HG03196 (cell line): ENCODE measurements at regions not wholly inside any gene's neighbourhood (a gene's known extent, or its start where the extent isn't known, plus 50 kb on each side); places are given as distances from the start of the nearest gene placed in this dataset.

Experiments
- ATAC-seq: cut with Tn5 transposase; IDR thresholded peaks from one replicate; pipeline ENCODE4 v1.9.1; 2021; ENCODE audit not compliant: unreplicated experiment

DNA sequence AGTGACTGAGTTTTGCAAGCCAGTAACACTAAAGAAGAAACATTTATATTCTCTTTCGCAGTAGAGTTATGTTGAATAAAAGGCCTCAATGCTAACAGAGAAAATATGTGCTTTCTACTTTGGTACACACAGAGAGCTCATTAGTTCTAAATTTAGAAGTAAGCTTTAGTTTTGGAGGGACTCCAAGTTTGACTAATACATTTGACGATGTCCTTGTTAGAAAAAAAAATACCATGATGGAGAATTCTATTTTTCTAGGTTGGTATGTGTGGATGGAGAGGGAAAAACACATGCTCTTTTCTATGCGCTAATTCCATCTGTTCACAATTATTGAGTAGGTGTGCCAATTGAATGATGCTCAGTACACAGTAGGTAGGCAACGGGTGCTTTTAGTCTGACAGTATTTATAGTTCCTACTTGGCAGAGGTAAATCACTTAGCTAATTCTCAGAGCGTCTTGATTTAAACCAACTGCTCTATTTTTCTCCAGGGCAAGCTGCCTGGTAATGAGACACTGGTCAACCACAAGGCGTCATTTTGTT lies 327.2 kb upstream of the AKR1E2 start:
- no peak for ATAC-seq

DNA sequence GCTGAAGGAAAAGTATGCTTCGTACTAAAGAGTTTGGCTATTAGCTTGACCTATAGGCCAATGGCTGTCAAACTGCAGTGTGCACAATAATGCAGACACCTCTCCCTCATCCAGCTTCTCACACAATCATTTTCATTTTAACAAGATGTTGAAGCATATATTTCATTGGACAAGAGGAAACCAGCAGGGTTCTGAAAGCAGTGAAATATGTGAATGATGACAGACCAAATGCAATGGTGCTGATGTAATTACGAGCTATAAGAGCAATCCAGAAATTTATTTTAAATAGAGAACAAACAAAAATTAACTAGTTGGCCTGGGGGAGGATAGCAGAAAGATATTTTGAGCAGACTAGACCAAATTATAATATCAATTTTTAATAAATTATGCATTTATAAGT lies 331.5 kb upstream of the AKR1E2 start:
- ATAC-seq: no peak

DNA sequence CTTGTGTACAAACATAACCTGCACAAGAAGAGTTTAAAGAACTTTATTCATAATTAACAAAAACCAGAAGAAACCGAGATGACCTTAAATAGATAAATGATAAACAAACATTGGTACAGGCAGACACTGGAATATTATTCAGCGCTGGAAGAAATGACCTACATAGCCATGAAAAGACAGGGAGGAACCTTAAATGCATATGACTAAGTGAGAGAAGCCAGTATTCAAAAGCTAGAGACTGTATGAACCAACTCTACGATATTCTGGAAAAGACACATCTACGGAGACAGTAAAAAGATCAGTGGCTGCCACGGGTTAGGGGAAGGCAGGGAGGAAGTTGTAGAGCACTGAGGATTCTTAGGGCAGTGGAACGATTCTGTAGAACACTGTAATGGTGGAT lies 333.8 kb upstream of the AKR1E2 start:
- no peak for ATAC-seq

DNA sequence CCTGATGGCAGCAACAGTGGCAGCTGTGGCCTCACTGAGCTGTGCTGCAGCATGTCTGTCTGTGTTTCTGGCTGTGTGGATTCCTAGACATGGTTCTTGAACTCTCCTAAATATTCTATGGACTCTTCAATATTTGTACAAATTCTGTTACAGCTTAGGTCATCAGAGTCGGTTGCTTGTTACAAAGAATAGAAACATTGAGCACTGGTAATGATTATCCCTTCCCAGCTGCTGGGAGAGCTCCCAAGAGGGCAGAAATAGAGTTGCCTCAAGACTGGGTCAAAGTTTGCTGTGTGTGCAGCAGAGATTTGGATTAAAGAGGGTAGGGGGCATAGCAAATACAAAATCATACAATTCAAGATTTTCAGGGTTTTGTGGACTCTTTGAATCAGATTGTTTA lies 337.1 kb upstream of the AKR1E2 start:
- ATAC-seq: no peak

DNA sequence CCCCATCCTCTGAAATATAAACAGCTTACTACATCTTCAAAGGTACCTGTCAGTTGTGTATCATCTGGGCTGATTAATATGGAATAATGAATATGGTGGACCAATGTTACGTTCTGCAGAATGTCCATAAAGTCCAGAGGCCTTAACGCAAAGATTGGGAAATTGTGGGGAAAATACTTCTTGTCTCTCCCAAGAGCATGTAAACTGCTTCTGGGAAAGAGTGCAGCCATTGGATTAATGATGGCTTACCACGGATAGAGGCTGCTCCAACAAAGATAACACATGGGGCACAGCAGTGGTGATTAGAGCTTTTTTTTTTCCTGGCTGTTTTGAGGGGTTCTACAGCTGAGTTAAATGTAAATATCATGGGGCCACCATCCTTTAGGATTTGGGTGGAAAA lies 340.4 kb upstream of the AKR1E2 start:
- no peak for ATAC-seq

DNA sequence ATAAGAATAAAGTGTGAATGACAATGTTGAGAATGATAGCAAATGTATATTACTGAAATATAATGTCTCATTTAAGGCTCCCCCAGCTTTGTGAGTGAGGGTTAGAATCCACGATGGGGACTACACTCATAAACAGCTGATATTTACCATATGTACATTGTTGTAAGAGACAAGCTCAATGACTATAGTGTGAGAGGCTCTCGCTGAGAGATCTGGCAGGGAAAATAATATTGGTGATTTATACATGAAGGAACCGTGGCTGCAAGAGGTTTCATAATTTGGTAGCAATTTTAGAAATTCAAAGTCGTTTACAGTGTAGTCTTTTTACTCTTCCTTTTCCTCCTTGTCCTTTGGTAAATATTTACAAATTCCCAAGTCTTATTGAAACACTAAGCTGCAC lies 342.2 kb upstream of the AKR1E2 start:
- ATAC-seq: no peak

DNA sequence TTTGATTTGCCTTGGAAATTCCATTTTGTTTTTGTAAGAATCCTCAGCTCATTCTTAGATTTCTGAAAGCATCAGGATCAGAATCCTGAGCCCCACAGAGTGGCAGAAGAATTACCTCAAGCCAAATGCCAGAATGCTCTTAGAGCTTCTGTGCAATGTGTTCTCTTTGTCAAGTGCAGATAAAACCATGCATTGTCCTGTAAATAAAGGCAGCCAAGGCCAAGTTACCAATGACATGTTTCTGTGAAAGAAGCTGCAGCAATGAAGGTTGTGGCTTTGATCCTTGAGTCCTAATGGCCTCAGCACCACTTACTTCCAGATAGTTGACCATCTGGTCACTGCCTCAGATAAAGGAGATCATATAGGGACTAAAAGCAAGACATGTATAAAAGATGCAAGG lies 343.3 kb upstream of the AKR1E2 start:
- no peak for ATAC-seq

DNA sequence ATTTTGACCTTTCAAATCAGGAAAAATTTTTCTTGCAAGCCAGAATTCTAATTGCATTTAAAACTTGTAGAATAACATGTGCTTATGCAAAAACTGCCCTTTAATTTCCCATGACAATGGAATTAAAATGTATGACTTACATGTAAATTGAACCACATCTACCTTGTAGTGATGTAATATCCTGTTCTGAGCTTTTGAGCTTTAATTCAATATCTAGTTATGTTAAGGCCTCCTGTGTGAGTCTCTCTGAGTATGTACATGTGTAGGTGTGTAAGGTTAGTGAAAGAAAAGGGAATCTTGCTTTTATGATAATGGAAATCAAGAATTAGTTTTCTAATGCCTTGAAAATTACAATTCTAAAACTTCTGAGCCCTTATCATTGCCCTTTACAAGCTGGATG lies 344.8 kb upstream of the AKR1E2 start:
- ATAC-seq: no peak

DNA sequence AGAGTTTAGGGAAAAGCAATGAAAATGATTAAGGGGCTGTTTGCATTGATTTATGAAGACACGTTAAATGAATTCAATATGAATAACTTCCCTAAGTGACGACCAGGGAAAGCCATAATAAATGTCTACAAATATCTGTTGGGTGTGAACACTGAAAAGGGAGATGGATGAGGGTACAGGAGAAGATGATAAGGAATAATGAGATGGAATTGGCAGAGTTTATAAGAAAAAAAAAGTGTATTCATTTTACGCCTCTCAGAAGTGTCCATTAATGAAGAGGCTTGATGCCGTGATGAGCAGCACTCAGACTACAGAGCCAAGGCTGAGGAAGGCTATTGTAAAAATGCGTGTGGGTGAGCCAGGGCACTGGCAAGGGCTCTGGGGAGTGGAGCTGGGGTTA lies 346.7 kb upstream of the AKR1E2 start:
- ATAC-seq: no peak

DNA sequence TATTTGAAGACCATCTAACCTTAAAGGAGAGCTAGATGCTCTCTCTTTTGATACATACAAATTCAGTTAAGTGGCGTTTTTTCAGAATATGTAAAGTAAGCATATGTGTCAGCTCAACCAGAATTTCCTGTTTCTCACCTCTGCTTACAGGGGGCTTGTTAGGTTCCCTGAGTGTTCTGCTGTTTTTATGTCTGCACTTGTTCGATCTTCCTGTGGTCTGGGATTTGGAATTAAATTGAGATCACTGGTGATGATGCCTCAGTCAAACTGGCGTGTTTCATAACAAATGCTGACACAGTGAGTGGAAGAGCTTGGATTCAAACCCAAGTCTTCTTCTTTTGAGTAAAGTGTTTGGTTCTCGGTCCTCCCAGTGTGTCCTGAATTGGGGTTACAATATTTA lies 348.3 kb upstream of the AKR1E2 start:
- ATAC-seq: no peak

DNA sequence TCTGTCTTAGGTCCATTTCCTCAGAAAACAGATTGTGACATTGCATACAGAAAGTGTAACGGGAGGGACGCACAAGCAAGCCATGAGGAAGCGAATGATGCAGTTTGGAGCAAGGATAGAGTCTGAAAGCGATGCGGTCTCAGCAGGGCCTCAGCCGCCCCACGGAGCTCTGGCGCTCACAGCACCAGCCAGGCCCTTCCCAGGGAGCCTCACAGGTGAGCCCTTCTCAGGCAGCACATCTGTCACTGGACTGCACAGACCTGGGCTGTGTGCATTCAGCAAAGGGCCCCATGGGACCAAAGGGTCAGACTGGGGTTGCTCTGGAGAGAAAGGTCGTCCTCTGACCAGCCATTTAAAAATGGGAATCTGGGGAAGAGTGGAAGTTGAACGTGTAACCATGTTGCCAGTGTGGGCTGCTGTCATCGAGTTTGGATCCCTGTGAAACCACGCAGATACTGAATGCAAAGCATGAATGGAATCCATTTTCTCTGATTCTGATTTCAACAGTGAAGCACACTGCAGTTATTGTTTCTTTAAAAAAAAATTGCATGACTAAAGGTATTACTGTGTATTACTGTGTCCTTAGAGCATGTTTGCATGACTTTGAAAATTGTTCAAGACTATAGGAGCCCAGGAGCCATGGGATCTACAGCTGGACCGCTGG lies 350.0 kb upstream of the AKR1E2 start:
- no peak for ATAC-seq

DNA sequence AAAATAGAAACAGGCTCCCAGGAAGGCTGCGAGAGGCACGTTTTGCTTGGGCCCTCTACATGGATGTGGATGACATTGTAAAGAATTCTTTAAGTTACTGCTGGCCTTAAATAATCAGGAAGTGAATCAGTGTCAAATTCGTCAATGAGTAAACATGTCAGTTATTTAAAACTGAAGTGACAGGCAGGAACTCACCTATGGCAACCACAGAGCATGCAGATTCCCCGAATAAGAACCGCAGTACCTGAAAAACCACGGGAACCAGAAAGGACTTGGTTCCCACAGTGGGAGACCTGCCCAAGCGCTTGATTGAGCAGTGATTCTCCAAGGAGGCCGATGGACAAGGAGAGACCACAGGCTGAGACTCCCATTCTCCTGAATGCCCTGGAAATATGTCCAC lies 351.2 kb upstream of the AKR1E2 start:
- ATAC-seq: no peak

DNA sequence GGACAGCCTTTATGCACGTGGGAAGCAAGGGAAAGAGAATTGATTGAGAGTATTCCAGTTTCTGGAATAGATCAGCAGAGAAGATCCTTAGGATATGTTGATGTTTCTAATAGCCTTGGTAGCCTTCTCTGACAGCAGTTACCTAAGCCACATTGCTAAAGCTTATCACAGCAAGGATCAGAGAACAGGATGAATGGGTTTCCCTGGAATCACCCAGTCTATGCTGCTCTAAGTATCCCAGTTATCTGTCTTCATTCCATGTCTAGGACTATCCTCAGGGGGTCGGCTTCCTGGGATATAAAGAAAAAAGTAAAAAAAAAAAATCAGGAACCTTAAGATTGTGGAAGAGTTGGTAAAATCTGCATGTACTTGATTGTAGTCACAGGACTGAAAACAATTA lies 352.0 kb upstream of the AKR1E2 start:
- no peak for ATAC-seq

DNA sequence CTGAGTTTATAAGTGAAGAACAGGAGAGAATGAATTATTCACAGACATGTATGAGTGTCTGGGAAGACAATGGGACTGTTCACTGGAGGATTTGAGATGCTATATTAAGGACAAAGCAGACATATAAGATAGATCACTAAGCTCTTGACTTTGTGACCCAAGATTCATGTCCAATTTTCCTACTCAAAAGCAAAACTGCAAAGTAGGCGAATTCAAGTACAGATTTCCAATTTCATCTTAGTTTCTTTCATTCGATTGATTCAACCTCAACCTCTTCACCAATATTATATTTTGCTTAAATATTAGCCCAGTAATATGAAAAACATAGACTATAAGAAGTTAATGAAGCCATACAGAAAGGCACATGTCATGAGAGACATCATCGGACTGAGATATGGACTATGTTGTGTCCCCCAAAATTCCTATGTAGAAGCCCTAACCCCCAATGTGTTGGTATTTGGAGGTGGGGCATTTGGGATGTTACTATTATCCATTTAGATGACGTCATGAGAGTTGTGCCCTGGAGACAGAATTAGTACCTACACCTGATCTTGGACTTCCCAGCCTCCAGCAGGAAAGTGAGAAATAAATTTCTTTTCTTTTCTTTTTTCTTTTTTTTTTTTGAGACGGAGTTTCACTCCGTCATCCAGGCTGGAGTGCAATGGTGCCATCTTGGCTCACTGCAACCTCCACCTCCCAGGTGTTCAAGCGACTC lies 353.7 kb upstream of the AKR1E2 start:
- no peak for ATAC-seq

DNA sequence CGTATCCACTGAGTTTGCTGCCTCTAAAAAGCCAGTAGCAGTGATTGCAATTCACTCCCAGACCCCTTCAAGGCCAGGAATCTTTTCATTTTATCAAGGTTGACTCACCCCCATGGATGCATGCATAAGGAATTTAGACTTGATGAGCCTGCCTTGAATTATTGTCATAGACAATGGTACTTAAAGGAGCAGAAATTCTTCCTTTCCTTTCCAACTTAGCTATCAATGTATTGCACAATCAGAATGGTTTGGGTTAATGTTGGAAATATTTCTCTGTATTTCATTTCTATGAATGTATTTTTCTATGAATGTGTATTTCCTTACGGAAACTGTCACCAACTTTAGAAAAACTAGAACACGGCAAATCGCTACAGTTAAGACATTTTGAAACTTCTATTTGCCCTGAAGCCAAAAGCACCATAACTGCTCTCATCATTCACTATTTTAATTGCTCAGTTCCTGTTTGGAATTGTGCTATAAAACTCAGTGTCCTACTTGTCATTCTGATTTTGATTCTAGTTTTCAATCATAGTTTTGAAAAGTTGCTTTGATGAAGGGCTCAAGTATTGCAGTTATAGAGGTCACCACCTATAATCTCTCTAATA lies 355.7 kb upstream of the AKR1E2 start:
- ATAC-seq: no peak

DNA sequence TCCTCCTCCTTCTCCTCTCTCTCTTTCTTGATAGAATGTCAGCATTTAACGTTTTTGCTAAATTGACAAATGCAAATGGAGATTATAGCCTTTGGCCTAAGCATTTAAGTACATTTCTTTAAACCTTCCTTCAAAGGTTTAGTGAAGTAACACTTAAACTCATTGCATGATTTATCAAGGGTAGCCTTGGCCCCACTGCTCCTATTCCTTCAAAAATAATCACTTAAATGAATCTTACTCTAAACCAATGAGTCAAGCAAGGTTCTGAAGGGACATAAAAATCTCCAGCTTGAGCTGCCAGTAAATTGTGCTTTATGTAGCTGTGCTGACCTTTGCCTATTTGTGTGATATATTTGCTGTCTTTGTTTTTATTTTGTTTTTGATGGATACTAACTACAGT lies 358.5 kb upstream of the AKR1E2 start:
- ATAC-seq: no peak

DNA sequence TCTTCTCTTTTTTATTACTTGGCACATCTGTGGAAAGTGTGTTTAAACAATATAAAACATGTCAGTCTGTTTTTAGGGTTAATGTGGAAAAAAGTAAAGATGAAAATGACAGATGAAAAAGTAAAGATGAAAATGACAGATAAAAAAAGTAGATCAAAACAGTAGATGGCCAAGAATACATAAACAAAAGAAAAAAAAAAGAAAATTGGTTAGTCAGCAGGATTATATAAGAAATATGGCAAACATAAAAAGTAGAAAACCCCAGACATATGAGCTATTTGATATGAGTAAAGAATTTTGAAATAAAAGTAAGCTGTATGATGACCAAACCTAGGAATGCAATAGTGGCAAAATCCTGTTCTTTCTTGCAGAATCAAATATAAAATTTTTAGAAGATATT lies 365.7 kb upstream of the AKR1E2 start:
- no peak for ATAC-seq

DNA sequence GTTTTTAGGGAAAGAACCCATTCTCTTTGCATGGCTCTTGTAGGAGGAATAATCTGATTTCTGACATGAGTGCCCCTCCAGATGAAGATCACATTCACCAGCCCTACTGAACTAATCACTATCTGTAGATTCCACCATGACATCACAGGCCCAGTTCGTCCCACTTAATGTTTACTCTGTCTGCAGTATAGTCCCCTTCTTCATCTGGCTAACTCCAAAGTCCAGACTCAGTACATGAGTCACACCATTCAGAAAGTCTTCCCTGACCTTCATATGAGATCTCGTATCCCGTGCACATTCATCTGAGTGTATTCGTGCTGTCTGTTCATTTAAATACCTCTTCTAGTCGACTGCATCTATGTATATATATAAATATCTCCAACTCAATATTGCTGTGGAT lies 366.5 kb upstream of the AKR1E2 start:
- no peak for ATAC-seq

DNA sequence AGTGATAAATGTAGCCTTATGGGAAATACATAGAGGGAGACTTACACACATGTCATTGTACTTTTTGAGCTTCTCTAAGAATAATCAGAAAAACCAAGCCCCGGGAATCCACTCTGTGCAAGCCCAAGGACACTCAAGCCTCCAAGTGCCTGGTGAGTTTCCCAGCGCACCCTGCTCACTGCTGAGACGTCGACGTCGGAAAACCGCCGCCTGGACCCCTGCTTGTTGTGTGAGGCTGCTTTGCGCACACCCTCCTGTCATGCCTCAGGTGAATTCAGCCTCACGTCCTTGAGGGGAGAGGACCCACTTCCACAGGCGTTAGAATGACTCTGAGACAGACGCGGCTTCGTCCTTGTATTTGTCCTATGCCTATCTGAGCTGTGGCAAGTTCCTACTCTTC lies 368.4 kb upstream of the AKR1E2 start:
- no peak for ATAC-seq

DNA sequence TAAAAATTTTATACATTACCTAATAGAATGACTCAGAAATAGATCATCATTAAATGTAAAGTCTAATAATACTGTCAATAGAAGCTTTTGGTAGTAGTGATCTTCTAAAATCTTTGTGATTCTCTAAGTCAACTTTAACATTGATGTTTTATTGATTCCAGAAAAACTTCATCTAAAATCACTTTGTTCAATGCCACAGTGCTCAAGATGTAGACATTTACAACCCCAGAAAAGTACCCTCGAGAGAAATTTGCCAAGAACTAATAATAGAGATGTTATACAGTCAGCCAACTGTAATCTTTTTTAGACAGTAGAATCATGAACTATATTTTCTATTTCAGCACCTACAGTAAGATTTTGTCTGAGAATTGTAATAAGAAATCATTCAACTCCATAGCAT lies 369.2 kb upstream of the AKR1E2 start:
- ATAC-seq: no peak

DNA sequence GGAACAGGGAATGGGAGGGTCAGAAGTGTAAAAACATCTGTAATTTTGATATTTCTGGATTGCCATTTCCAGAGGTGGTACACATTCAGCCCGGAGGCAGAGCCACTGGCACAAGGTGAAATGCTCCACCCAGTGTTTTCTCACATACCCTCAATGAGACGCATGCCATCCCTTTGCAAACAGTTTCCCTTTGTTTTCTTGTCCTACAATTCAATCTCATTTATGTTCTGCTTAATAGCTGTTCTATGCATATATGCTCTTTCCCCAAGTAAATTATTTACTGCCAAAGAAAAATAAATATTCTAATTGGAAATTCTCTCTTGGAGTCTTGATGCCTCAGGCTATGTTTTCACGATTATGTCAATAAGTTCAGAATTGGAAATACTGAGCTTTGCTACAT lies 369.7 kb upstream of the AKR1E2 start:
- no peak for ATAC-seq

DNA sequence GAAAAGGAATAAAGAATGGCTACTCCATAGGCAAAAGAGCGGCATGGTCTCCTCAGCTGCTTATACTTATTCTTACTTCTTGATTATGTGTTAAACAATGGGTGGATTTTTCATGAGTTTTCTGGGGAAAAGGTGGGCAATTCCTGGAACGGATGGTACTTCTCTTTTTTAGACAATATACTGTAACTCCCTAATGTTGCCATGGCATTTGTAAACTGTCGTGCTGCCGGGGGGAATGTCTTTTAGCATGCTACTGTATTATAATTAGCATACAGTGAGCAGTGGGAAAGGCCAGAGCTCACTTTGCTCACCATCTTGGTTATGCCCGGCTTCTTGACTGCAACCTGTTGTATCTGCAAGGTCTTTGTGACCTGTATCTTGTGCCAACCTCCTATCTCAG lies 372.1 kb upstream of the AKR1E2 start:
- no peak for ATAC-seq
